ENCODE measurements at regions not wholly inside any gene's neighbourhood (a gene's known extent, or its start where the extent isn't known, plus 50 kb on each side); places are given as distances from the start of the nearest gene placed in this dataset.

- no peaks in the 10 kb centered on the region for H3K4me1 ChIP-seq
- no peak overlapping the region for H3K27ac ChIP-seq
- H3K4me3 ChIP-seq: no peak overlapping the region
- TF ChIP-seq CTCF (IDR thresholded peaks at IDR 0.05): no peak
- TF ChIP-seq POLR2A (IDR thresholded peaks at IDR 0.05): no peak
- no peaks in the 10 kb centered on the region for H3K27me3 ChIP-seq
- no peaks in the 10 kb centered on the region for H3K36me3 ChIP-seq
- DNase-seq: no peak
- WGBS, 2 donors: 26 to 38% methylated on average over 4 of the region's 4 CpGs
- intact Hi-C loops (cut with DNase I): no loop called here
- no peaks in the 10 kb centered on the region for H3K9me3 ChIP-seq
These were observed 347.4 kb upstream of the FGF13 start for GRCh38 chrX:139058831-139059495.

- no peaks in the 10 kb centered on the region for H3K9me3 ChIP-seq
- H3K27ac ChIP-seq: no peak overlapping the region
- no peak for TF ChIP-seq POLR2A (IDR thresholded peaks at IDR 0.05)
- TF ChIP-seq CTCF (IDR thresholded peaks at IDR 0.05): no peak
- no peaks in the 10 kb centered on the region for H3K4me1 ChIP-seq
- 41 to 48% methylated on average over 3 of the region's 3 CpGs for WGBS, 2 donors
- DNase-seq: no peak
- H3K27me3 ChIP-seq: no peaks in the 10 kb centered on the region
- no peak overlapping the region for H3K4me3 ChIP-seq
- intact Hi-C loops (cut with DNase I): no loop called here
- H3K36me3 ChIP-seq: no peaks in the 10 kb centered on the region
These were observed 340.9 kb upstream of the FGF13 start for GRCh38 chrX:139052461-139052860.

DNA sequence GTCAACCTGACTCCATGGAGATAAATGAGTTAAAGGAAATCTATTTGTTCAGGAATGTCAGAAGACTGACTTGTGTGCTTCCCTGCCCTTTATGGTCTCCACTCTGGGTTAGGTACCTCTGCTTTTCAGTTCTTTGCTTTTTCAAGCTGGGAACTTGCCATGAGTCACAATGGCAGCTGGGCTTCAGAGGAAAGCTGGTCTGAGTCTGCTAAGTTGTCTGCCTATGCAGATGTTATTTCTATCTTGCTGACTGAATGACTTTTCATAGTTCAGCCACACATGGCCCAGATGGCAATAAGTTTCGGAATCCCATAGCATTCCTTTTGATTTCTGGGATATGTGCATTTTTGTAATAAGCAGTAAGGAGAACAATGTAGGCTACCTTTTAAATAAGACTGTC is 337.9 kb upstream of the FGF13 start:
- H3K36me3 ChIP-seq: no peaks in the 10 kb centered on the region
- WGBS, 2 donors: 59 to 86% methylated on average over 1 of the region's 1 CpG
- no peaks in the 10 kb centered on the region for H3K4me1 ChIP-seq
- no peak for DNase-seq
- H3K27me3 ChIP-seq: no peaks in the 10 kb centered on the region
- H3K9me3 ChIP-seq: no peaks in the 10 kb centered on the region
- H3K27ac ChIP-seq: no peak overlapping the region
- H3K4me3 ChIP-seq: no peak overlapping the region
- TF ChIP-seq CTCF (IDR thresholded peaks at IDR 0.05) (no peak), POLR2A (IDR thresholded peaks at IDR 0.05) (no peak)
- intact Hi-C loops (cut with DNase I): no loop called here

- Histone ChIP-seq H3K4me1 (no peaks in the 10 kb centered on the region), H3K4me3 (no peak overlapping the region), H3K9me3 (no peaks in the 10 kb centered on the region), H3K27me3 (no peaks in the 10 kb centered on the region), H3K36me3 (no peaks in the 10 kb centered on the region), H3K27ac (no peak overlapping the region)
- WGBS, 2 donors: 63 to 80% methylated on average over 2 to 5 of the region's 6 CpGs
- TF ChIP-seq POLR2A (IDR thresholded peaks at IDR 0.05): no peak
- TF ChIP-seq CTCF (IDR thresholded peaks at IDR 0.05): no peak
- no peak for DNase-seq
- intact Hi-C loops (cut with DNase I): no loop called here
These were observed 333.2 kb upstream of the FGF13 start for GRCh38 chrX:139044680-139045079.

DNA sequence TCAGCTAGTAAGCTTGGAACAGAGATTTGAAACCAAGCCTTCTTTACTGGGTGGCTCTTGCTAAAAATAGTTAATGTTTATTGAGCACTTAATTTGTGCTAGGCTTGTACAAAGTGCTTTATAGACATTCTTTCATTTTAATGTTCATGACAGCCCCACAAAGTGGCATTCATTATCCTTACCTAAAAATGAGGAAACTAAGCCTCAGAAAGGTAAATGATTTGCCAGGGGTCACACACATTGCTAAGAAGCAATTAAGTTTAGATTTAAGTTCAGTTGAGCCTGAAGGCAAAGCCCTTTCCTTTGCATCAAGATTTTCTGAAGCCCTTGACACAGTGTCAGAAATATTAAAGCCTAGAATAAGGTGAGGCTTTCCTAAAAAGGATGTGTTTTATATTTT is 327.5 kb upstream of the FGF13 start:
- TF ChIP-seq CTCF (IDR thresholded peaks at IDR 0.05) (no peak), POLR2A (IDR thresholded peaks at IDR 0.05) (no peak)

More for the DNA sequence above, 327.5 kb upstream of the FGF13 start:
- intact Hi-C loops (cut with DNase I): no loop called here
- H3K27me3 ChIP-seq: no peaks in the 10 kb centered on the region
- no peak overlapping the region for H3K27ac ChIP-seq
- H3K9me3 ChIP-seq: no peaks in the 10 kb centered on the region
- H3K36me3 ChIP-seq: no peaks in the 10 kb centered on the region
- no peak for DNase-seq
- H3K4me1 ChIP-seq: no peaks in the 10 kb centered on the region
- H3K4me3 ChIP-seq: no peak overlapping the region

Measured in esophagus squamous epithelium (tissue), 5 donors.